GM12872 (cell line): ENCODE measurements at regions not wholly inside any gene's neighbourhood (a gene's known extent, or its start where the extent isn't known, plus 50 kb on each side); places are given as distances from the start of the nearest gene placed in this dataset.

Experiments used
- CTCF ChIP-seq: IDR thresholded peaks from 3 replicates; pipeline ENCODE4 v1.5.1; 2011; ENCODE audit warnings: low read depth, mild to moderate bottlenecking, low read length, moderate library complexity; ENCODE audit not compliant: insufficient read depth

- TF ChIP-seq CTCF = no peak
Measured at GRCh38 chr5:13215806-13216205, 728.7 kb downstream of the DNAH5 start.

GRCh38 chr5:13215370-13215769 lies 729.1 kb downstream of the DNAH5 start:
- no peak for TF ChIP-seq CTCF

GRCh38 chr5:13214182-13214581 lies 730.3 kb downstream of the DNAH5 start:
- TF ChIP-seq CTCF = no peak

GRCh38 chr5:13212886-13213285 lies 731.6 kb downstream of the DNAH5 start:
- no peak for TF ChIP-seq CTCF

- TF ChIP-seq CTCF = no peak
Measured at GRCh38 chr5:13211064-13211463, 733.4 kb downstream of the DNAH5 start.

GRCh38 chr5:13207112-13207511 lies 737.4 kb downstream of the DNAH5 start:
- no peak for TF ChIP-seq CTCF

GRCh38 chr5:13201022-13201421 lies 743.5 kb downstream of the DNAH5 start:
- no peak for TF ChIP-seq CTCF

- no peak for TF ChIP-seq CTCF
Measured at GRCh38 chr5:13189532-13189931, 755.0 kb downstream of the DNAH5 start.
